NCI-H748 treated with DMSO at 0.1 percent for 48 hours (cell line): ENCODE measurements at regions not wholly inside any gene's neighbourhood (a gene's known extent, or its start where the extent isn't known, plus 50 kb on each side); places are given as distances from the start of the nearest gene placed in this dataset.

ENCODE experiments used
- DNase-seq: peaks from one replicate; lab custom pipeline; 2025; lab: John Stamatoyannopoulos, UW

- no peak for DNase-seq
Observed at GRCh38 chr2:43034242-43034619, 192.2 kb downstream of the ZFP36L2 start.

DNA sequence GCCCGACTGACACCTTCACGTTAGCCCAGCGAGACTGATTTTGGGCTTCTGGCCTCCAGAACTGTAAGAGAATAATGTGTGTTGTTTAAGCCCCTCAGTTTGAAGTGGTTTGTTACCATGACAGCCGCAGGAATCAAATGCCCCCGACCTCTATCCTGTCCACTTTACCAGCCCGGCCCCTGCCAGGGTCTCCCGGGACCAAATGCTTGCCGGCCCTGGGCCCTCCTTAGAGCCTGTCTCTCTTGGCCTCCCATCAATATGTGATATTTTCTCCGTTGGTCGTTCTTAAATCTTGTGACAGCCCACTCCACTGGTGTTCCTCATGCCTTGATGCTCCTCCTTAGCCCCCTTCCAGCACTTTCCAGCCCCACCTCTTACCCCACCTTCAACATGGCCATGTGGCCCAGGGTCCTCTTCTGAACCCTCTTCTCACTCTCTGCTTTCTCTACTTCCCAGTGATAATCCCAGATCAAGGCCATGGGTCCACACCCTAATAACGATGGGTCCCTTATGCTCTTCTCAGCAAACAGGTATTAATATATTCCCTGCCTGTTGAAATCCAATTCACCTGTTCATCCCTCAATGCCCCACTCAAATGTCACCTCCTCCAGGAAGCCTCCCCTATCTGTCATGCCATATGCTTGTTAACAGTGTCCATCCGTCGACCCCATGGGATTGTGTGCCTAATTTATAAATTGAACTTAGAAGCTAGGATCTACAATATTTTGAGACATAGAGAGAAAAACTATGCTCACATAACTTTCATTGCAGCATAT lies 192.8 kb downstream of the ZFP36L2 start:
- DNase-seq = no peak

DNA sequence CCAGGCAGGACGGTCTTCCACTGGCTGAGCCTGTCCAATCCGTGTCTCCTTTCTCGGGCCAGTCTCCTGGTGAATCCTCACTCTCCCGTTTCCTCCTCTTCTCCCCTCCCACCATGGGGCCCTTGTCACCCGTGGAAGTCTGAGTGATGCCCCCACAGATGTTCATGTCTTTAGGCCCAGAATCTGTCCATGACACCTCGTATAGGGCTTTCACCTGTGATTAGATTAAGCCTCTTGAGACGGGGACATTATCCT lies 193.5 kb downstream of the ZFP36L2 start:
- DNase-seq = no peak

DNA sequence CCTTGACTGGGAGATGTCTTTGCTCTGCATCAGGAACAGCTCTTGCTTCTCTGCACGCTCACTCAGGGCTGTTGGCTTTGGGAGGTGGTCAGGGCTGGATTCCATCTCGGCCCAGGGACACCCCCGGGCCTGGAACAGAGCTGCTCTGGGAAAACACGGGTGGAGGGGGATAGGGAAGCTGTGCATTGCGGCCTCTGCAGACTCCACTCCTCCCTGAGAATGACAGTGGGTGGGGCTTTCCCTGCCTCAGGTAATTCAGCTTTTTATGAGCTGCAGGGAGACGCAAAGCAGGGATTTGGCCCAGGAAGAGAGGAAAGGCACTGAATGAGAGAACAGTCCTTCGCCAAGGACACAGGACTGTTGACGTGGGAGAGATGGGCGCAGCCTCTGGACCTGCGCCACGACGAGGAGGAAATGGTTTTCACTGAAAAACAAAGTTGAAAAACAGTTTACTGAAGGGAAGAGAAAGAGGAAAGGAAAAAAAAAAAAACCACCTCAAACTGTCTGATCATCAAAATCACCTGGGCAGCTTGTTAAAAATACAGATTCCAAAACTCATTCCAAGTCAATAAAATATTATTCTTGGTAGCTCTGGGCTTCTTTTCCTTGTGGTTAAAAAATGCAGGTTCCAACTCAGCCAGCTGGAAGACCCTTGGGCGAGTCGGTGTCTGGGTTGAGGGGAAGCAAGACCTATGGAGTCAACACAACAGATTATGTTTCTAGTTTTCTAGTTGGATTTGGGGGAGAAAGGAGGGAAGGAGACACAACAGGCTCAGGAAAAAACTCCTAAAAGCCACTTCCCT lies 194.0 kb downstream of the ZFP36L2 start:
- no peak for DNase-seq

GRCh38 chr2:43031471-43032212 lies 194.8 kb downstream of the ZFP36L2 start:
- DNase-seq = no peak

- DNase-seq = no peak
Observed at GRCh38 chr2:43030551-43031307, 195.7 kb downstream of the ZFP36L2 start.

DNA sequence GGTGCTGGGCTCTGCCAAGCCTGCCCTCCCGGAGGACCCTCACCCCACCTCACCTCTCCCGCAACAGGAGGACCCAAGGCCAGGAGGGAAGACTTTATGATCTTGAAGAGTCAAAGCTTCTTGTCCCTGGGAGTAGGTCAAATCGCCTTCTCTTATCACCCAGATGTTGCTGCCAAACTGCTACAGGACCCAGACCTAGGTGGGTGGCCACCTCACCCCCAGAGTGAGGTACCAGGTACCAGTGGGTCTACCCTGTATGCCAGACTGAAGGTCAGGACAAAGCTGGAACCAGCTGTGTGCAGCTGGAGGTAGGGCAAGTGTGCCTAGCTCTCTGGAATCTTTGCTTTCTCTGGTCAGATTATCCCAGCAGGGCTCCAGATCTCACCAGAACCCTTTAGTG lies 197.2 kb downstream of the ZFP36L2 start:
- no peak for DNase-seq

DNA sequence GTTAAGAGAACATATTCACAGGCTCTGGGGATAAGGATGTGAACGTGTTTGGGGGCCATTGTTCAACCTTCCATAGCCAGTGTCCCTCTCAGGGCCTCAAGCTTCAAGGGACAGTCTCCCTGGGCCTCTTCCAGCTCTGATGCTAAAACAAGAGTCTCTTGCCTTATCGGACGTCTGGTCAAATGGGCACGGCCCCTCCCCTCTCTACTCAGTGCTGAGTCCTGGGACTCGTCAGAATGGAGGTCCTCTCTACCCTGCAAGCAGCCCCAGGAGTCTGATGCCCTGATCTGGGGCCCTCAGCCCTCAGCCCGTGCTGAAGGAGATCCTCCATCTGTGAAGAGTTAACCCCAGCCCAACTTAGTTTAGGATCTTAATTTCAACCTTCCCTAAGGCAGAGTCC lies 198.2 kb downstream of the ZFP36L2 start:
- no peak for DNase-seq

DNA sequence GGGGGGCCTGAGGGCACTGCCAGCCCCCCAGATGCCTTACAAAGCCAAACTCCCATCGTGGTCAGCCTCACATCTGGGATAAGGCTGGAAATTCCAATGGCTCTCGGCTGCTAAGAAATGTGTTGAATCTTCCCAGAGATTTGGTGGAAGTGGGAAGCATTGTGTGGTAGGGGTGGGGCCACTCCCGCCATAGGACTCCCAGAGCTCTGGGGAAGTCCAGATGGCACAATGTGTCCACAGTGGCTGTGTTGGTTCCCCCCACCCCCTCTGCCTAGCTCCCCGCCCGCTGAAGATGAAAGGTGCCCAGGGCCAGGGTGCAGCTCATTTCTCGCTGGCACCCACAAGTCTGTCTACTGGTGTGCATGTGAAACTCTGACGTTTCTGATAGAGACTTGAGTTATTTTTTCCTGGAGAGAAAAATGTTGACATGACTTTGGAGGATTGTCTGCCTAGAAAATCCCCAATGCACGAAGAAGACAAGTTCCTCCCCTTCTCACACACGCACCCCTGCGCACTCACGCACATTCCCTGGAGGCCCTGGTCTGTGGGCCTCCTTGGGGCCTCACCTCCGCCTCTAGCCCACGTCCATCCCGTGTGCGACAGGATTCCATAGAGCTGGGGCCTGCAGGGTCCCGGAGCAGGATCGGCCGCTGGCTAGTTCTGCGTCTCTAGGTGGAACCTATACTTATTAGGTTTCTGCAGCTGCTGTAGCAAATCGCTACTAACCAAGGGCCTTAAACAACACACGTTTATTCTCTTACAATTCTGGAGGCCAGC lies 199.1 kb downstream of the ZFP36L2 start:
- no peak for DNase-seq

- no peak for DNase-seq
Observed at GRCh38 chr2:43026426-43027096, 199.8 kb downstream of the ZFP36L2 start.

DNA sequence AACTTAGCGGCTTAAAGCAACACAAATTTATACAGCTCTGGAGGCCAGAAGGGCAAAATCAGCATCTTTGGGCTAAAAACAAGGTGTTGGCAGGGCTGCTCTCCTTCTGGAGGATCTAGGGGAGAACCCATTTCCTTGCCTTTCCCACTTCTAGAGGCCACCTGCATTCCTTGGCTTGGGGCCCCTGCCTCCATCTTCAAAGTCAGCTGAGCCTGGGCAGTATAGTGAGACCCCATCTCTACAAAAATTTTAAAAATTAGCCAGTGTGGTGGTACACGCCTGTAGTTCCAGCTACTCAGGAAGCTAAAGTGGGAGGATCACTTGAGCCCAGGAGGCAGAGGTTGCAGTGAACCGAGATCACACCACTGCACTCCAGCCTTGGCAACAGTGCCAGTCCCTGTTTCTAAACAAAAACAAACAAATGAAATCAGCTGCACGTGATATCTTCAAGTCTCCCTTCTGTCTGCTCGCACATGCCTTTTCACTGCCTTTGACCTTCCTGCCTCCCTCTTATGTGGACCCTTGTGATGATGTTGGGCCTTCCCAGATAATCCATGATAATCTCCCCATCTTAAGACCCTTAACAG lies 200.6 kb downstream of the ZFP36L2 start:
- DNase-seq = no peak

DNA sequence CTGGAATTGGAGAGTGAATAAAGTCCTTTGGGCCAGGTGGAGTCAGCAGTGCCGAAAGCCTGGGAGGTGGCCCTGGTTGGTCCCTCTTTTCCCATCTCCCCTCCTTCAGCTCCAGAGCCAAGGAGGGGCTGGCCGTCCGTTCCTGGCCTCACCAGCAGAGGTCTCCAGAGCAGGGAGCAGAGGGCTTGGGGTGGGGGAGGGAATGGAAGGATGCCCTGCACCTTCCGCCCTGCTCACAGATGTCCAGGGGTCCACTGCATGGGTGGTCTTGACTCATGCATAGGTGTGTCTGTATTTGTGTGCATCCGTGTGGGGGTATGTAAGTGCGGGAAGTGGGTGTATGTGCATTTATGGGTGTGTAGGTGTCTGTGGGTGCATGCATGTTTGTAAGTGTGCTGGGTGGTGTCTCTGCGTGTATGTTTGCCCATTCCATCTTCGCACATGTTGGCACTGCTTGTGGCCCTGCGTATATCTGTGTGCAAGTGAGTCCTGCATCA lies 201.8 kb downstream of the ZFP36L2 start:
- DNase-seq = no peak

DNA sequence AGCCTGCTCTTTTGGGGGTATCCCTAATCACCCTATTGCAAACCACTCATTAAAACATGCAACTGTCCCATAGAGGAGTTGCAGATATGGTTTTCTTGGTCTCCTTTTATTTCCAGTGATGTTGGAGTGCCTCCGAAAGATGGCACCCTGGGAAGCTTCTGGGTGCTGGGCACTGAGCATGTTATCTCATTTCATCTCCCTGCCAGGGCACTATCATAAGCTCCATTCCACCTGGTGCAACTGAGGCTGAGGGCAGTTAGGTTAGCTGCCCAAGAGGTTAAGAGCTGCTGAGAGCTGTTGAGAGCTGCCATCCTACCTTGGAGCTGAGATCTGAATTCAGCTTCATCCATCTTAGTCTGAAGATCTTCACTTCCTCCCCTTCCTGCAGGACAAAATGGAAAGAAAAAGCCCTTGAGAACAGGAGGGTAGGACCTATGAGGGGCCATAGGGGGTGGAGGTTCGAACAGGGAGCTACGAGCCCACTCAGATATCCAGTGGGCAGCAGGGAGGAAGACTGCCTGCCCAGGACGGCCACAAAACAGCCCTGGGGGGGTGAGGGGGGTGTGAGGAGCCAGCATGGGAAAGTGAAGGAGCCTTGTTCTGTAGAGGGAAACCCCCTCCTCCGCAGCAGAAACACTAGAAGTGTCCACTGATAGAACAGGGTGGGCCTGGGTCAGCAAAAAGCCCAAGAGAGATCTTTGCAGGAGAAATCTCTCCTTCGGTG lies 202.5 kb downstream of the ZFP36L2 start:
- DNase-seq = no peak

DNA sequence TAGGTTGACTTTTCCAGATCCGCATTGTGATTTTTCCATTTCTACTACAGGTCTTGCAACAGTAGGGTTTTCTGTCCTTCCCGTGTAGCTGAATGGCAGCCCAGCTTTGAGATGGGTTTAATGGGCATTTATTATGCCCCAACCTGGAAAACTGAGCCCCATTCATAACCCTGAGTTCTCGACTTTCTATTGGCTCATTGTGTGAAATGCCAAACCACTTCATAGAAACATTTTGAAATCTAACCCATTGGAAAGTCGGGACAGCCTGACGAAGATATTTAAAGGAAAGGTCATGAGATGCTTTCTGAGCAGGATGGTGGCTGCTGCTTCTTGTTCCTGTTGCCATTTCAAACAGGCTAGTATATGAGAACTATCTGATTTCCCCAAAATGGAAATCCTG lies 203.5 kb downstream of the ZFP36L2 start:
- DNase-seq = no peak

DNA sequence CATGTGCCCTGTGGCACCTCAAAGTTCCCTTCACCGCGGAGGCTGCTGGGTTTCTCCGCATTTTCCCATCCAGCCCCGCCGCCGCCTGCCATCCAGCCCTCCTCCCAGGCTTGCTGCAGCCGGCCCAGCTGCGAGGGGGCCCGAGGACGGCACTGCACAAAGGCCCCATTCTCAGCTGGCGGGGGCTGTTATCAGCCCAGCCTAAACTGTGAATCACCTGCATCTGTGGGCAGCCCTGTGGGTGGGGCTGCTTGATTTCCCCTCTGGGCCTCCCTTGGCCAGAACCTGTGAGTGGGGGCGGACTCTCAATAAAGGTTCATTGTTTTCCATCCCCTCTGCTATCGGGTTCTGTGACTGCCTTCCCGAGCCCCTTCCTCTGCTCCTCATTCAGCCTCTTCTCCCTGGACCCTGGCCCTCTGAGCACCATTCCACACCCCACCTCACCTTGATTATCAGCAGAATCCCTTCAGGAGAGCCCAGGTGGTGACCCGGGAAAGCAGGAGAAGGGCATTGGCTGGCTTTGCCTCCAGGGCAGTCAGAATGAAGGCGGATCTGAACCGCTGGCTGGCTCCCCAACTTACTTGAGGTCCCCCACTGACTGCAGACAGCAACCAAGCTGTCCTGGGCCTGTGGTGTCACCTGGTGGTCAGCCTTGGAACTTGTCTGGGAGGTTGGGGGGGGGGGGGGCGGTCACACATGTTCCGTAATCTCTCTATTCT lies 204.5 kb downstream of the ZFP36L2 start:
- no peak for DNase-seq

- DNase-seq = no peak
Observed at GRCh38 chr2:43020990-43021669, 205.3 kb downstream of the ZFP36L2 start.

DNA sequence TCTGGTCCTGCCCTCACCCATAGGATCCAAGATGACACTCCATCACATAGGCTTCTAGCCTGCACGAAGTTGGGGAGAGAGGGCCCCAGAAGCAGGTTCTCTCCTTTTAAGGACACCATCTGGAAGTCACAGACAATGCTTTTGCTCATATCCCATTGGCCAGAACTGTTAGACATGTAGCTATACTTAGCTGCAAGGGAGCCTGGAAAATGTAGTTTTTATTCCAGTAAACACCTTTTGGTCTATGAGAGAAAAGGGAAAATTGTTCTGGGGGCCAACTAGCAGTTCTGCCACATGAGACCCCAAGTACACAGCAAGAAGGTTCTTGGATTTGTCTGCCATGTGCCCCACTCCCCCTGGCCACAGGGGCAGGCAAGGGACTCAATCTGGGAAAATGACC lies 206.1 kb downstream of the ZFP36L2 start:
- no peak for DNase-seq

DNA sequence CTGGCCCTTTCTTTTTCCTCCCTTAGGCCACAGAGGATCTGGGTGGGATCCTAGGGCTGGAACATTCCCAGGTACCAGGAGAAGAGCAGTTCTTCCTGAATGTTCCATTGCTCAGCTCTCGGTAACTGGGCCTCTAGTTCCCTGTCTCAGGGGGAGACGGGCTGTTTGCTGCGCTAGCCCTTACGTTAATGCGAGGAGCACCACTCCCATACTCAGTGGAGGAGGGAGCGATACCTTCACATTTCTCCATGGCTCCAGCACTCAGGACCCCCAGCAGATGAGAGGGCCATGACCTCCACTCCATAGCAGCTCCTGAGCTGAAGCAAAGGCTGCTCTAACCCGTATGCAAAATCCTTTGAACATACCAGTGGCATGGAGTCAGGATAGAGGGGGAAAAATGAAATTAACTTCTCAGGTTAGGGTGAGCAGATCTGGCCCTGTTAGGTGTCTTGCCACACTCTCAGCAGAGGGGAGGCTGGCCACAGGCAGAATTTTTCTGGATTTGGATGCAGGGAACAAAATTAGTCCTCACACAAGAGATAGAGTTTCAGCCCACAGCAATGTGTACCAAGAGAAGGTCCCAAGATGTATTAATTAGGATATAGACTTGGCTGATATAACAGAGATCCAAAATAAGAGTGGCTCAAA lies 206.7 kb downstream of the ZFP36L2 start:
- no peak for DNase-seq
